ENCODE measurements at regions not wholly inside any gene's neighbourhood (a gene's known extent, or its start where the extent isn't known, plus 50 kb on each side); places are given as distances from the start of the nearest gene placed in this dataset.

GRCh38 chr4:26003056-26003455, 89.0 kb downstream of the SMIM20 start:
- no peak for TF ChIP-seq EZH2 (IDR thresholded peaks at IDR 0.05)
- no peak for TF ChIP-seq POLR2AphosphoS5 (IDR thresholded peaks at IDR 0.05; ENCODE audit: borderline replicate concordance, low read depth, low read length)
- TF ChIP-seq FOXP2 (optimal IDR thresholded peaks at IDR 0.05; ENCODE audit: control extremely low read depth, extremely low read length, insufficient read depth), result no peak
